ENCODE measurements at regions not wholly inside any gene's neighbourhood (a gene's known extent, or its start where the extent isn't known, plus 50 kb on each side); places are given as distances from the start of the nearest gene placed in this dataset.

- no peak for TF ChIP-seq CTCF (IDR thresholded peaks at IDR 0.05)
- no peak for TF ChIP-seq POLR2AphosphoS5 (IDR thresholded peaks at IDR 0.05)
Observed at GRCh38 chr2:175755169-175755568, 246.9 kb downstream of the LNPK start.
